Neural progenitor cell (in vitro differentiated cells): ENCODE measurements at regions not wholly inside any gene's neighbourhood (a gene's known extent, or its start where the extent isn't known, plus 50 kb on each side); places are given as distances from the start of the nearest gene placed in this dataset.

Experiments
- CTCF ChIP-seq: fragments of 200-600 bp; sonication (generic); IDR thresholded peaks from 2 replicates; pipeline ENCODE4 v1.5.1; 2017; ENCODE audit warnings: antibody characterized with exemption, mild to moderate bottlenecking
- EZH2 ChIP-seq: fragments of 200-600 bp; sonication (generic); IDR thresholded peaks from 2 replicates; pipeline ENCODE4 v1.6.1; 2017; ENCODE audit warnings: antibody characterized with exemption, mild to moderate bottlenecking, moderate library complexity

- no peak for TF ChIP-seq EZH2
- no peak for TF ChIP-seq CTCF
Measured at GRCh38 chr19:31598730-31599238, 249.5 kb upstream of the TSHZ3 start.
